Lower leg skin (tissue), 3 donors: ENCODE measurements at regions not wholly inside any gene's neighbourhood (a gene's known extent, or its start where the extent isn't known, plus 50 kb on each side); places are given as distances from the start of the nearest gene placed in this dataset.

Experiments
- CTCF ChIP-seq, 3 donors: fragments of 450-650 bp; IDR thresholded peaks; one replicate each; pipeline ENCODE4 v1.5.1; 2016; ENCODE audit warnings: antibody characterized with exemption in 3 of 3, mild to moderate bottlenecking in 3 of 3, moderate library complexity in 2 of 3
- POLR2A ChIP-seq, 2 donors: fragments of 450-650 bp; IDR thresholded peaks; one replicate each; pipeline ENCODE4 v1.6.1; 2016 to 2017; ENCODE audit warnings: antibody characterized with exemption in 2 of 2, mild to moderate bottlenecking in 1 of 2, moderate library complexity in 1 of 2

- TF ChIP-seq CTCF (IDR thresholded peaks at IDR 0.05) (no peak), POLR2A (IDR thresholded peaks at IDR 0.05) (no peak)
Measured at GRCh38 chr9:87127543-87127942, 180.2 kb upstream of the GAS1 start.
